Ishikawa (cell line): ENCODE measurements at regions not wholly inside any gene's neighbourhood (a gene's known extent, or its start where the extent isn't known, plus 50 kb on each side); places are given as distances from the start of the nearest gene placed in this dataset.

Experiments
- CEBPB ChIP-seq: IDR thresholded peaks from 2 replicates; pipeline ENCODE4 v1.6.1; 2012
- CREB1 ChIP-seq: IDR thresholded peaks from 2 replicates; pipeline ENCODE4 v1.6.1; 2012; ENCODE audit warnings: low read depth
- EGR1 ChIP-seq: IDR thresholded peaks from 2 replicates; pipeline ENCODE4 v1.6.1; 2012
- EP300 ChIP-seq: IDR thresholded peaks from 2 replicates; pipeline ENCODE4 v1.6.1; 2012; ENCODE audit warnings: borderline replicate concordance
- FOXM1 ChIP-seq: IDR thresholded peaks from 2 replicates; pipeline ENCODE4 v1.6.1; 2012; ENCODE audit warnings: low read depth, borderline replicate concordance
- NFIC ChIP-seq: IDR thresholded peaks from 2 replicates; pipeline ENCODE4 v1.6.1; 2012
- RAD21 ChIP-seq: IDR thresholded peaks from 2 replicates; pipeline ENCODE4 v1.6.1; 2012; ENCODE audit warnings: low read depth
- TAF1 ChIP-seq: IDR thresholded peaks from 2 replicates; pipeline ENCODE4 v1.6.1; 2012; ENCODE audit warnings: low read depth, mild to moderate bottlenecking
- TCF12 ChIP-seq: IDR thresholded peaks from 2 replicates; pipeline ENCODE4 v1.6.1; 2012; ENCODE audit warnings: low read depth
- TEAD4 ChIP-seq: IDR thresholded peaks from 2 replicates; pipeline ENCODE4 v1.6.1; 2012
- YY1 ChIP-seq: IDR thresholded peaks from 2 replicates; pipeline ENCODE4 v1.6.1; 2012; ENCODE audit warnings: low read depth
- ZBTB7A ChIP-seq: IDR thresholded peaks from 2 replicates; pipeline ENCODE4 v1.6.1; 2012; ENCODE audit warnings: low read depth
- TF ChIP-seq, protein P1 (sequence below): IDR thresholded peaks from 2 replicates; pipeline ENCODE4 v1.6.1; 2012; ENCODE audit warnings: low read depth, mild to moderate bottlenecking
- TF ChIP-seq, protein P2 (sequence below): IDR thresholded peaks from 2 replicates; pipeline ENCODE4 v1.6.1; 2012
- TF ChIP-seq, protein P3 (sequence below): IDR thresholded peaks from 2 replicates; pipeline ENCODE4 v1.6.1; 2012

DNA sequence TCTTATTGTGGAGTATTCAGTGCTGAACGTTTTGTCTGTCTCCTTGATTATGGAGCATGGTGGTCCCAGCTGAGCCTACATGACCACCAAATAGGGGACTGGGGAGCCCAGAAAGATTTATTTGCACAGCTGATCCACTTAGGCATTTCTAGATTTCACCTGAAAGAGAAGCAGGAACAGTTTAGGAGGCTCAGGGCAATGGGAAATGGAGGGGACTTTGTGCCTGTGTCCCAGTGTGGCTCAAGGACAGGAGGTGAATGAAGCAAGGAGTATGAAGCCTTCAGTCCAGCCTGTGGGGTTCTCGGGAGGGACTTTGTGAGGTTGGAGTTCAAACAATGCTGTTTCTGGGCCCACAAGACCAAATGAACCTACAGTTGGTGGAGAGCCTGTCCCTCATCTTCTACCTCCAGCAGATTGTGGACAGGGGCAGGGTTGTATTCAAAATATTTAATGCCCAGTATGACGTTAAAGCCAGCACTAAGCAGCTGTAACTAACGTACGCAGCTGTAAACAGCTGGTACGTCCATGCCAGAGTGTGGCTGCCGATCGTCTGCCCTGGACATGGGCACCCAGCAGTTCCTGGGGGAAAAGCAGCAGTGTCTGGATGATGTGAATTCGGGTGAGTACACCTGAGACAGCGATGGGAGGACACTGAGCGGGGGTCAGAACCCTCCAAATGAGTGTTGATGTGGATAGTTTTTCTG lies 164.9 kb upstream of the RAB4A start:
- TF ChIP-seq, protein P1, sequence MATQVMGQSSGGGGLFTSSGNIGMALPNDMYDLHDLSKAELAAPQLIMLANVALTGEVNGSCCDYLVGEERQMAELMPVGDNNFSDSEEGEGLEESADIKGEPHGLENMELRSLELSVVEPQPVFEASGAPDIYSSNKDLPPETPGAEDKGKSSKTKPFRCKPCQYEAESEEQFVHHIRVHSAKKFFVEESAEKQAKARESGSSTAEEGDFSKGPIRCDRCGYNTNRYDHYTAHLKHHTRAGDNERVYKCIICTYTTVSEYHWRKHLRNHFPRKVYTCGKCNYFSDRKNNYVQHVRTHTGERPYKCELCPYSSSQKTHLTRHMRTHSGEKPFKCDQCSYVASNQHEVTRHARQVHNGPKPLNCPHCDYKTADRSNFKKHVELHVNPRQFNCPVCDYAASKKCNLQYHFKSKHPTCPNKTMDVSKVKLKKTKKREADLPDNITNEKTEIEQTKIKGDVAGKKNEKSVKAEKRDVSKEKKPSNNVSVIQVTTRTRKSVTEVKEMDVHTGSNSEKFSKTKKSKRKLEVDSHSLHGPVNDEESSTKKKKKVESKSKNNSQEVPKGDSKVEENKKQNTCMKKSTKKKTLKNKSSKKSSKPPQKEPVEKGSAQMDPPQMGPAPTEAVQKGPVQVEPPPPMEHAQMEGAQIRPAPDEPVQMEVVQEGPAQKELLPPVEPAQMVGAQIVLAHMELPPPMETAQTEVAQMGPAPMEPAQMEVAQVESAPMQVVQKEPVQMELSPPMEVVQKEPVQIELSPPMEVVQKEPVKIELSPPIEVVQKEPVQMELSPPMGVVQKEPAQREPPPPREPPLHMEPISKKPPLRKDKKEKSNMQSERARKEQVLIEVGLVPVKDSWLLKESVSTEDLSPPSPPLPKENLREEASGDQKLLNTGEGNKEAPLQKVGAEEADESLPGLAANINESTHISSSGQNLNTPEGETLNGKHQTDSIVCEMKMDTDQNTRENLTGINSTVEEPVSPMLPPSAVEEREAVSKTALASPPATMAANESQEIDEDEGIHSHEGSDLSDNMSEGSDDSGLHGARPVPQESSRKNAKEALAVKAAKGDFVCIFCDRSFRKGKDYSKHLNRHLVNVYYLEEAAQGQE: no peak
- no peak for TF ChIP-seq NFIC
- no peak for TF ChIP-seq TCF12
- no peak for TF ChIP-seq TAF1
- no peak for TF ChIP-seq ZBTB7A
- no peak for TF ChIP-seq YY1
- TF ChIP-seq EP300: no peak
- TF ChIP-seq, protein P2, sequence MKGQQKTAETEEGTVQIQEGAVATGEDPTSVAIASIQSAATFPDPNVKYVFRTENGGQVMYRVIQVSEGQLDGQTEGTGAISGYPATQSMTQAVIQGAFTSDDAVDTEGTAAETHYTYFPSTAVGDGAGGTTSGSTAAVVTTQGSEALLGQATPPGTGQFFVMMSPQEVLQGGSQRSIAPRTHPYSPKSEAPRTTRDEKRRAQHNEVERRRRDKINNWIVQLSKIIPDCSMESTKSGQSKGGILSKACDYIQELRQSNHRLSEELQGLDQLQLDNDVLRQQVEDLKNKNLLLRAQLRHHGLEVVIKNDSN: no peak
- TF ChIP-seq FOXM1: no peak
- TF ChIP-seq RAD21: no peak

DNA sequence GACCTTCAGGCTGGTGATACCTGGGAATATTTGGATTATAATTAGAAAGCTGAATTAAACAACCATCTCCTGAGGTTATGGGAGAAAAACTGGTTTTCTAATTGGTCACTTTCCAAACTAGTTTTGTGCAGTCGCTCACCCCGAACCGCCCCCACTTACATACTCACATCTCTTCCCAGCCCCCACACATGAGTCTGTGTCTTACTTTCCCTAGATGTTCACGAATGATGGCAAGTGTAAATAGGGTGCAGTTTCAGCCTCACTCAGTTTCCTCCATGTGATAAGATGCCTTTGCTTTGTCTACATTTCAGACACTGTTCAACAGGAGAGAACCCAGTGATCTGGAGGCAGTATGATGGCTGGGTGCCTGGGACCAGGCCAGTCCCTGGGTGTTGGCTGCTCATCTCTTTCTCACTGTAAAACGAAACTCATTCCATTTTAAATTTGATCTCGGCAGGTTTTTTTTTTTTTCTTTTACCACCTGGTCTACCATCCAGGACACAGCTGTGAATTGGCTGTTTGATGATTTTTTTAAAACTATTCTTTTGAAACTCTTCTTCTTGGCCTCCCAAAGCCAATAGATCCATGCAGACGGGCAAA lies 164.3 kb upstream of the RAB4A start:
- TF ChIP-seq TAF1 (no peak), EGR1 (no peak), FOXM1 (no peak)
- TF ChIP-seq, protein P1: no peak

DNA sequence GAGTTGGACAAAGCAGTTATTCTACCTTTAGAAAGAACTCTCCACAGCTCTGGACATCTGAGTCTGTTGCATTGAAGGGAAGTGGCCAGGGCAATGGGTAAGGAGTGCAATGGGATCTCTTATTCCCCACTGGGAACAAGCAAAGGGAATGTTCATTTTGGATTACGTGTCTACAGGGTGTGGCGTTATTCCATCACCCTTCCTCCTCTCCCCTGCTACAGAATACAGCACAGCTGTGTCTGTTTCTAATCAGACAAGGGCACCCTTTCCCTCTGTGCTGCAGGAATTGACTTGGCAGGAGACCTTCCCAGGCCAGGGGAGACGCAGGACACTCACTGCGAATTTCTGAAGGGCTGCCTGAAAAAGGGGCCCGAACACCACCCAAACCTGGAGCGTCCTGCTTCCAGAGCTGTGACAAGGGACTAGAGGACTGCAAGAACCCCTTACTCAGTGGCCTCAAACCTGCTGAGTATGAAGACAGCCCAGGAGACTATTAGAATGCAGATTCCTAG lies 163.6 kb upstream of the RAB4A start:
- TF ChIP-seq CREB1 (no peak), NFIC (no peak), EGR1 (no peak), TAF1 (no peak)
- TF ChIP-seq, protein P3, sequence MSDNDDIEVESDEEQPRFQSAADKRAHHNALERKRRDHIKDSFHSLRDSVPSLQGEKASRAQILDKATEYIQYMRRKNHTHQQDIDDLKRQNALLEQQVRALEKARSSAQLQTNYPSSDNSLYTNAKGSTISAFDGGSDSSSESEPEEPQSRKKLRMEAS: no peak
- TF ChIP-seq, protein P1: no peak

DNA sequence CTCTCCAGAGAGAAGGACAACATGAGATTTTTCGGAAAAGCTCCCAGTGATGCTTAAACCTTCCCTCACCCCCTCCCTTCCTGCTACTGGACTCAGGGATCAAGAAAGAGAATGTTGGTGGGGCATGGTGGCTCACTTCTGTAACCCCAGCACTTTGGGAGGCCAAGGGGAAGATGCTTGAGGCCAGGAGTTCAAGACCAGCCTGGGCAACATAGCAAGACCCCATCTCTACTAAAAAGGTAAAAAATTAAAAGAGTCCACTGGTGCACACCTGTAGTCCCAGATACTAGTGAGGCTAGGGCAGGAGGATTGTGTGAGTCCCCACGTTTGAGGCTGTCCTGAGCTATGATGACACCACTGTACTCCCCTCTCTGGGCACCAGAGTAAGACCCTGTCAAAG lies 162.9 kb upstream of the RAB4A start:
- no peak for TF ChIP-seq NFIC
- TF ChIP-seq RAD21: no peak
- TF ChIP-seq CREB1: no peak
- TF ChIP-seq CEBPB: no peak
- TF ChIP-seq YY1: no peak
- TF ChIP-seq ZBTB7A: no peak
- TF ChIP-seq FOXM1: no peak
- TF ChIP-seq, protein P2: no peak
- no peak for TF ChIP-seq EGR1
- TF ChIP-seq, protein P3: no peak
- TF ChIP-seq TAF1: no peak
- no peak for TF ChIP-seq EP300
- TF ChIP-seq TEAD4: no peak
- TF ChIP-seq, protein P1: no peak
- TF ChIP-seq TCF12: no peak
